GM23338 (cell line): ENCODE measurements at regions not wholly inside any gene's neighbourhood (a gene's known extent, or its start where the extent isn't known, plus 50 kb on each side); places are given as distances from the start of the nearest gene placed in this dataset.

Source experiments
- ATAC-seq: fragments of 200-7000 bp; cut with Tn5 transposase; 3 replicates; pipeline ENCODE4 v1.9.1; 2020
- DNase-seq: peaks from one replicate; pipeline ENCODE4 v3.0.0-alpha.2; 2015; ENCODE audit warnings: low spot score
- H2AFZ ChIP-seq: fragments of 200-600 bp; sonication (generic); 2 replicates; pipeline ENCODE4 v1.8.0; 2016; ENCODE audit warnings: antibody characterized with exemption, mild to moderate bottlenecking, moderate library complexity
- H3F3A ChIP-seq: fragments of 200-600 bp; sonication (generic); replicated peaks from 2 replicates; pipeline ENCODE4 v1.8.0; 2017; ENCODE audit warnings: antibody characterized with exemption, mixed run types, low read depth
- H3K27ac ChIP-seq: fragments of 200-600 bp; sonication (generic); 2 replicates; pipeline ENCODE4 v1.6.1; 2016; ENCODE audit warnings: low read depth
- H3K27me3 ChIP-seq: fragments of 200-600 bp; sonication (generic); 2 replicates; pipeline ENCODE4 v1.8.0; 2016; ENCODE audit warnings: mild to moderate bottlenecking, mixed run types, moderate library complexity; ENCODE audit not compliant: insufficient read depth
- H3K36me3 ChIP-seq: fragments of 200-600 bp; sonication (generic); 2 replicates; pipeline ENCODE4 v1.8.0; 2016; ENCODE audit warnings: mild to moderate bottlenecking; ENCODE audit not compliant: insufficient read depth
- H3K4me1 ChIP-seq: fragments of 200-600 bp; sonication (generic); 2 replicates; pipeline ENCODE4 v1.8.0; 2016; ENCODE audit warnings: mild to moderate bottlenecking, moderate library complexity; ENCODE audit not compliant: insufficient read depth
- H3K4me2 ChIP-seq: fragments of 200-600 bp; sonication (generic); 2 replicates; pipeline ENCODE4 v1.7.1; 2017; ENCODE audit warnings: mixed run types
- H3K4me3 ChIP-seq: fragments of 200-600 bp; sonication (generic); 2 replicates; pipeline ENCODE4 v1.6.1; 2016; ENCODE audit warnings: mixed run types
- H3K79me2 ChIP-seq: fragments of 200-600 bp; sonication (generic); replicated peaks from 2 replicates; pipeline ENCODE4 v1.8.0; 2017; ENCODE audit warnings: mild to moderate bottlenecking; ENCODE audit not compliant: insufficient read depth
- H3K9me2 ChIP-seq: fragments of 200-600 bp; sonication (generic); 2 replicates; pipeline ENCODE4 v1.8.0; 2017; ENCODE audit not compliant: insufficient read depth
- H4K20me1 ChIP-seq: fragments of 200-600 bp; sonication (generic); replicated peaks from 2 replicates; pipeline ENCODE4 v1.8.0; 2017; ENCODE audit warnings: mild to moderate bottlenecking; ENCODE audit not compliant: insufficient read depth
- H3K27ac Mint-ChIP-seq: 2 replicates; pipeline ENCODE4 v1.8.0; 2020; ENCODE audit warnings: inconsistent platforms, mild to moderate bottlenecking, moderate library complexity, mixed read lengths
- H3K27me3 Mint-ChIP-seq: 3 replicates; pipeline ENCODE4 v1.8.0; 2022; ENCODE audit warnings: low read depth, mild to moderate bottlenecking, moderate library complexity, mixed read lengths, inconsistent platforms; ENCODE audit not compliant: insufficient read depth, poor library complexity
- H3K36me3 Mint-ChIP-seq: 3 replicates; pipeline ENCODE4 v1.8.0; 2021; ENCODE audit warnings: low read depth, mild to moderate bottlenecking, inconsistent platforms, moderate library complexity, mixed read lengths
- H3K4me1 Mint-ChIP-seq: 3 replicates; pipeline ENCODE4 v1.8.0; 2020; ENCODE audit warnings: mild to moderate bottlenecking, inconsistent platforms, mixed read lengths
- H3K4me3 Mint-ChIP-seq: 3 replicates; pipeline ENCODE4 v1.8.0; 2021; ENCODE audit warnings: moderate library complexity, mild to moderate bottlenecking, inconsistent platforms, mixed read lengths
- H3K9me3 Mint-ChIP-seq: 3 replicates; pipeline ENCODE4 v1.8.0; 2020; ENCODE audit warnings: moderate library complexity, mild to moderate bottlenecking, inconsistent platforms, mixed read lengths
- CREB1 ChIP-seq: fragments of 250-450 bp; sonication (Bioruptor Pico); IDR thresholded peaks from 2 replicates; pipeline ENCODE4 v1.5.0; 2020; ENCODE audit warnings: low read depth, mild to moderate bottlenecking, moderate library complexity
- EZH2 ChIP-seq: fragments of 200-600 bp; sonication (generic); IDR thresholded peaks from one replicate; pipeline ENCODE4 v1.8.0; 2017; ENCODE audit warnings: antibody characterized with exemption, mild to moderate bottlenecking, low read depth; ENCODE audit not compliant: unreplicated experiment
- EZH2phosphoT487 ChIP-seq: fragments of 200-600 bp; sonication (generic); IDR thresholded peaks from one replicate; pipeline ENCODE4 v1.8.1; 2018; ENCODE audit warnings: antibody characterized with exemption; ENCODE audit not compliant: unreplicated experiment
- JUNB ChIP-seq: IDR thresholded peaks from one replicate; pipeline ENCODE4 v1.6.1; 2016; ENCODE audit warnings: antibody characterized with exemption; ENCODE audit not compliant: unreplicated experiment
- POLR2AphosphoS5 ChIP-seq: IDR thresholded peaks from 2 replicates; pipeline ENCODE4 v1.6.1; 2016; ENCODE audit warnings: antibody characterized with exemption, low read depth
- STAT1 ChIP-seq: IDR thresholded peaks from one replicate; pipeline ENCODE4 v1.6.1; 2016; ENCODE audit warnings: antibody characterized with exemption; ENCODE audit not compliant: unreplicated experiment
- ZNF114 ChIP-seq: fragments of 250-450 bp; sonication (Bioruptor Pico); IDR thresholded peaks from 2 replicates; pipeline ENCODE4 v1.5.0; 2020; ENCODE audit warnings: mild to moderate bottlenecking, moderate library complexity
- ZNF331 ChIP-seq: fragments of 250-450 bp; sonication (Bioruptor Pico); IDR thresholded peaks from 2 replicates; pipeline ENCODE4 v1.5.0; 2020; ENCODE audit warnings: low read depth, mild to moderate bottlenecking, moderate library complexity
- TF ChIP-seq, protein P1 (sequence below), 2 experiments: fragments of 200-600 bp in 1 of 2; sonication (generic) in 1 of 2; conservative IDR thresholded peaks; 2 replicates each; pipeline versions ENCODE4 v1.5.1 to v1.6.1; 2016 to 2017; ENCODE audit warnings: antibody characterized with exemption in 2 of 2, low read depth in 2 of 2, mild to moderate bottlenecking in 2 of 2, moderate library complexity in 1 of 2
- TF ChIP-seq, protein P2 (sequence below): fragments of 250-450 bp; sonication (Bioruptor Pico); IDR thresholded peaks from 2 replicates; pipeline ENCODE4 v1.5.0; 2020; ENCODE audit warnings: mild to moderate bottlenecking, moderate library complexity
- TF ChIP-seq, protein P3 (sequence below): IDR thresholded peaks from 2 replicates; pipeline ENCODE4 v1.6.1; 2016; ENCODE audit warnings: antibody characterized with exemption

DNA sequence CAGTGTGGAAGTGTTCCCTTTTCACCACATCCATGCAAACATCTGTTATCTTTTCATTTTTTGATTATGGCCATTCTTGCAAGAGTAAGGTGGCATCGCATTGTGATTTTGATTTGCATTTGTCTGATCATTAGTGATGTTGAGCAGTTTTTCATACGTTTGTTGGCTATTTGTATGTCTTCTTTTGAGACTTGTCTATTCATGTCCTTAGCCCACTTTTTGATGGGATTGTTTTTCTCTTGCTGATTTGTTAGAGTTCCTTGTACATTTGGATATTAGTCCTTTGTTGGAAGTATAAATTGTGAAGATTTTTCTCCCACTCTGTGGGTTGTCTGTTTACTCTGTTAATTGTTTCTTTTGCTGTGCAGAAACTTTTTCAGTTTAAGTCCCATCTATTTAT, 244.5 kb upstream of the PRICKLE1 start (continued):
- TF ChIP-seq, protein P1, sequence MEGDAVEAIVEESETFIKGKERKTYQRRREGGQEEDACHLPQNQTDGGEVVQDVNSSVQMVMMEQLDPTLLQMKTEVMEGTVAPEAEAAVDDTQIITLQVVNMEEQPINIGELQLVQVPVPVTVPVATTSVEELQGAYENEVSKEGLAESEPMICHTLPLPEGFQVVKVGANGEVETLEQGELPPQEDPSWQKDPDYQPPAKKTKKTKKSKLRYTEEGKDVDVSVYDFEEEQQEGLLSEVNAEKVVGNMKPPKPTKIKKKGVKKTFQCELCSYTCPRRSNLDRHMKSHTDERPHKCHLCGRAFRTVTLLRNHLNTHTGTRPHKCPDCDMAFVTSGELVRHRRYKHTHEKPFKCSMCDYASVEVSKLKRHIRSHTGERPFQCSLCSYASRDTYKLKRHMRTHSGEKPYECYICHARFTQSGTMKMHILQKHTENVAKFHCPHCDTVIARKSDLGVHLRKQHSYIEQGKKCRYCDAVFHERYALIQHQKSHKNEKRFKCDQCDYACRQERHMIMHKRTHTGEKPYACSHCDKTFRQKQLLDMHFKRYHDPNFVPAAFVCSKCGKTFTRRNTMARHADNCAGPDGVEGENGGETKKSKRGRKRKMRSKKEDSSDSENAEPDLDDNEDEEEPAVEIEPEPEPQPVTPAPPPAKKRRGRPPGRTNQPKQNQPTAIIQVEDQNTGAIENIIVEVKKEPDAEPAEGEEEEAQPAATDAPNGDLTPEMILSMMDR (conservative IDR thresholded peaks at IDR 0.05; ENCODE audit: low read depth in 2 of 2), result no peak
- TF ChIP-seq EZH2 (no peak), ZNF114 (CRISPR knock-in tag) (no peak), CREB1 (CRISPR knock-in tag) (no peak)

DNA sequence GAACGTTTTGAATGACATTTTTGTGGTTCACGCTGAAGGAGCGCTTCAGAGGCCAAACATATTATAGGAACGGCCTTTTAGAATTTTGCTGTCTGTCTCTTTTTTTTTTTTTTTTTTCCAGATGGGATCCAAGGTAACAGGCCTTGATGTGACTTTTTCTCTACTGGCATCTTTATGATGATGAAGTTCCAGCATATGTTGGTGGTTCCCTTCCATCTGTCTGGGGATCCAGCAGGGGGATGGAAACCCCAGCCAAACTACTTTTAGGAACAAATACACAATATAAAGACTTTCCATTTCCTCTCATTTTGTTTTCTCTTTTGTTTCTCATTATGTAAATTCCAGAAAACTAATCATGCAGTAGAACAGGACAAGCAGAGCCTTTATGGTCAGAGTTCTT, 239.3 kb upstream of the PRICKLE1 start:
- no peak for DNase-seq
- Histone ChIP-seq H3K79me2 (no peaks in the 10 kb centered on the region), H4K20me1 (no peaks in the 10 kb centered on the region), H3K27me3 (no peaks in the 10 kb centered on the region), H2AFZ (no peak overlapping the region), H3K9me2 (peaks cover 3% of the 10 kb centered on the region; the same call in 1 of the 2 replicates), H3K27ac (no peak overlapping the region), H3K4me2 (no peak overlapping the region), H3K4me1 (peaks cover 7% of the 10 kb centered on the region; the same call in 1 of the 2 replicates), H3K36me3 (no peaks in the 10 kb centered on the region), H3F3A (no peaks in the 10 kb centered on the region), H3K4me3 (no peak overlapping the region)
- H3K4me3 Mint-ChIP-seq, result no peak overlapping the region
- no peak overlapping the region for H3K27ac Mint-ChIP-seq
- no peak for ATAC-seq
- peaks cover 5% of the 10 kb centered on the region for H3K4me1 Mint-ChIP-seq
- peaks cover 2% of the 10 kb centered on the region for H3K27me3 Mint-ChIP-seq
- H3K9me3 Mint-ChIP-seq, result peaks cover 3% of the 10 kb centered on the region; the same call in 1 of the 3 replicates
- H3K36me3 Mint-ChIP-seq, result no peaks in the 10 kb centered on the region
- TF ChIP-seq POLR2AphosphoS5, result no peak
- TF ChIP-seq EZH2phosphoT487, result no peak
- no peak for TF ChIP-seq ZNF331 (CRISPR knock-in tag)
- no peak for TF ChIP-seq JUNB
- TF ChIP-seq STAT1, result no peak
- TF ChIP-seq EZH2, result no peak
- TF ChIP-seq, protein P2, sequence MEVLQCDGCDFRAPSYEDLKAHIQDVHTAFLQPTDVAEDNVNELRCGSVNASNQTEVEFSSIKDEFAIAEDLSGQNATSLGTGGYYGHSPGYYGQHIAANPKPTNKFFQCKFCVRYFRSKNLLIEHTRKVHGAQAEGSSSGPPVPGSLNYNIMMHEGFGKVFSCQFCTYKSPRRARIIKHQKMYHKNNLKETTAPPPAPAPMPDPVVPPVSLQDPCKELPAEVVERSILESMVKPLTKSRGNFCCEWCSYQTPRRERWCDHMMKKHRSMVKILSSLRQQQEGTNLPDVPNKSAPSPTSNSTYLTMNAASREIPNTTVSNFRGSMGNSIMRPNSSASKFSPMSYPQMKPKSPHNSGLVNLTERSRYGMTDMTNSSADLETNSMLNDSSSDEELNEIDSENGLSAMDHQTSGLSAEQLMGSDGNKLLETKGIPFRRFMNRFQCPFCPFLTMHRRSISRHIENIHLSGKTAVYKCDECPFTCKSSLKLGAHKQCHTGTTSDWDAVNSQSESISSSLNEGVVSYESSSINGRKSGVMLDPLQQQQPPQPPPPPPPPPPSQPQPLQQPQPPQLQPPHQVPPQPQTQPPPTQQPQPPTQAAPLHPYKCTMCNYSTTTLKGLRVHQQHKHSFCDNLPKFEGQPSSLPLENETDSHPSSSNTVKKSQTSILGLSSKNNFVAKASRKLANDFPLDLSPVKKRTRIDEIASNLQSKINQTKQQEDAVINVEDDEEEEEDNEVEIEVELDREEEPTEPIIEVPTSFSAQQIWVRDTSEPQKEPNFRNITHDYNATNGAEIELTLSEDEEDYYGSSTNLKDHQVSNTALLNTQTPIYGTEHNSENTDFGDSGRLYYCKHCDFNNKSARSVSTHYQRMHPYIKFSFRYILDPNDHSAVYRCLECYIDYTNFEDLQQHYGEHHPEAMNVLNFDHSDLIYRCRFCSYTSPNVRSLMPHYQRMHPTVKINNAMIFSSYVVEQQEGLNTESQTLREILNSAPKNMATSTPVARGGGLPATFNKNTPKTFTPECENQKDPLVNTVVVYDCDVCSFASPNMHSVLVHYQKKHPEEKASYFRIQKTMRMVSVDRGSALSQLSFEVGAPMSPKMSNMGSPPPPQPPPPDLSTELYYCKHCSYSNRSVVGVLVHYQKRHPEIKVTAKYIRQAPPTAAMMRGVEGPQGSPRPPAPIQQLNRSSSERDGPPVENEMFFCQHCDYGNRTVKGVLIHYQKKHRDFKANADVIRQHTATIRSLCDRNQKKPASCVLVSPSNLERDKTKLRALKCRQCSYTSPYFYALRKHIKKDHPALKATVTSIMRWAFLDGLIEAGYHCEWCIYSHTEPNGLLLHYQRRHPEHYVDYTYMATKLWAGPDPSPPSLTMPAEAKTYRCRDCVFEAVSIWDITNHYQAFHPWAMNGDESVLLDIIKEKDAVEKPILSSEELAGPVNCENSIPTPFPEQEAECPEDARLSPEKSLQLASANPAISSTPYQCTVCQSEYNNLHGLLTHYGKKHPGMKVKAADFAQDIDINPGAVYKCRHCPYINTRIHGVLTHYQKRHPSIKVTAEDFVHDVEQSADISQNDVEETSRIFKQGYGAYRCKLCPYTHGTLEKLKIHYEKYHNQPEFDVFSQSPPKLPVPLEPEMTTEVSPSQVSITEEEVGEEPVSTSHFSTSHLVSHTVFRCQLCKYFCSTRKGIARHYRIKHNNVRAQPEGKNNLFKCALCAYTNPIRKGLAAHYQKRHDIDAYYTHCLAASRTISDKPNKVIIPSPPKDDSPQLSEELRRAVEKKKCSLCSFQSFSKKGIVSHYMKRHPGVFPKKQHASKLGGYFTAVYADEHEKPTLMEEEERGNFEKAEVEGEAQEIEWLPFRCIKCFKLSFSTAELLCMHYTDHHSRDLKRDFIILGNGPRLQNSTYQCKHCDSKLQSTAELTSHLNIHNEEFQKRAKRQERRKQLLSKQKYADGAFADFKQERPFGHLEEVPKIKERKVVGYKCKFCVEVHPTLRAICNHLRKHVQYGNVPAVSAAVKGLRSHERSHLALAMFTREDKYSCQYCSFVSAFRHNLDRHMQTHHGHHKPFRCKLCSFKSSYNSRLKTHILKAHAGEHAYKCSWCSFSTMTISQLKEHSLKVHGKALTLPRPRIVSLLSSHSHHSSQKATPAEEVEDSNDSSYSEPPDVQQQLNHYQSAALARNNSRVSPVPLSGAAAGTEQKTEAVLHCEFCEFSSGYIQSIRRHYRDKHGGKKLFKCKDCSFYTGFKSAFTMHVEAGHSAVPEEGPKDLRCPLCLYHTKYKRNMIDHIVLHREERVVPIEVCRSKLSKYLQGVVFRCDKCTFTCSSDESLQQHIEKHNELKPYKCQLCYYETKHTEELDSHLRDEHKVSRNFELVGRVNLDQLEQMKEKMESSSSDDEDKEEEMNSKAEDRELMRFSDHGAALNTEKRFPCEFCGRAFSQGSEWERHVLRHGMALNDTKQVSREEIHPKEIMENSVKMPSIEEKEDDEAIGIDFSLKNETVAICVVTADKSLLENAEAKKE (CRISPR knock-in tag), result no peak
- no peak for TF ChIP-seq CREB1 (CRISPR knock-in tag)
- TF ChIP-seq, protein P3, sequence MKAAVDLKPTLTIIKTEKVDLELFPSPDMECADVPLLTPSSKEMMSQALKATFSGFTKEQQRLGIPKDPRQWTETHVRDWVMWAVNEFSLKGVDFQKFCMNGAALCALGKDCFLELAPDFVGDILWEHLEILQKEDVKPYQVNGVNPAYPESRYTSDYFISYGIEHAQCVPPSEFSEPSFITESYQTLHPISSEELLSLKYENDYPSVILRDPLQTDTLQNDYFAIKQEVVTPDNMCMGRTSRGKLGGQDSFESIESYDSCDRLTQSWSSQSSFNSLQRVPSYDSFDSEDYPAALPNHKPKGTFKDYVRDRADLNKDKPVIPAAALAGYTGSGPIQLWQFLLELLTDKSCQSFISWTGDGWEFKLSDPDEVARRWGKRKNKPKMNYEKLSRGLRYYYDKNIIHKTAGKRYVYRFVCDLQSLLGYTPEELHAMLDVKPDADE, result no peak
- TF ChIP-seq, protein P1 (conservative IDR thresholded peaks at IDR 0.05; ENCODE audit: low read depth in 2 of 2), result no peak
